Choroid plexus epithelial cell (primary cell): ENCODE measurements at regions not wholly inside any gene's neighbourhood (a gene's known extent, or its start where the extent isn't known, plus 50 kb on each side); places are given as distances from the start of the nearest gene placed in this dataset.
"Not testable (repeated sequence)": the region's sequence is repeated elsewhere in the genome, so short reads cannot be mapped to it uniquely, and the experiment has no call there.

Experiments used
- DNase-seq: peaks from one replicate; pipeline ENCODE4 v3.0.0-alpha.2; 2010; ENCODE audit warnings: low read depth
- H3K4me3 ChIP-seq: 2 replicates; pipeline ENCODE4 v1.5.1; 2011; ENCODE audit warnings: low read depth, mild to moderate bottlenecking, control low read depth, low read length, moderate library complexity
- CTCF ChIP-seq: conservative IDR thresholded peaks from 2 replicates; pipeline ENCODE4 v1.5.1; 2011; ENCODE audit warnings: low read depth, mild to moderate bottlenecking, control low read depth, inconsistent platforms, low read length, moderate library complexity

GRCh38 chr10:84005403-84005802 is 133.9 kb upstream of the GHITM start:
- DNase-seq: no peak
- H3K4me3 ChIP-seq: no peak overlapping the region
- TF ChIP-seq CTCF: no peak

- no peak overlapping the region for H3K4me3 ChIP-seq
- TF ChIP-seq CTCF: no peak
- DNase-seq: no peak
These were observed 131.8 kb upstream of the GHITM start for GRCh38 chr10:84007482-84007881.

GRCh38 chr10:84008878-84009277 is 130.4 kb upstream of the GHITM start:
- peak; percentile 52 for TF ChIP-seq CTCF
- DNase-seq: peak; percentile 1
- no peak overlapping the region for H3K4me3 ChIP-seq

- DNase-seq: no peak
- TF ChIP-seq CTCF: no peak
- H3K4me3 ChIP-seq: no peak overlapping the region
These were observed 126.9 kb upstream of the GHITM start for GRCh38 chr10:84012431-84012830.

GRCh38 chr10:84012831-84013458 is 126.4 kb upstream of the GHITM start:
- no peak for DNase-seq
- TF ChIP-seq CTCF: no peak
- no peak overlapping the region for H3K4me3 ChIP-seq

- TF ChIP-seq CTCF: no peak
- no peak overlapping the region for H3K4me3 ChIP-seq
These were observed 123.3 kb upstream of the GHITM start for GRCh38 chr10:84015877-84016595.

GRCh38 chr10:84018826-84019225 is 120.5 kb upstream of the GHITM start:
- TF ChIP-seq CTCF: no peak
- H3K4me3 ChIP-seq: no peak overlapping the region
- no peak for DNase-seq

More at GRCh38 chr10:84015877-84016595, 123.3 kb upstream of the GHITM start:
- no peak for DNase-seq

- H3K4me3 ChIP-seq, DNase-seq: not testable (repeated sequence)
These were observed 119.4 kb upstream of the GHITM start for GRCh38 chr10:84019854-84020458.
